NCI-H1436 treated with DMSO at 0.1 percent for 48 hours (cell line): ENCODE measurements at regions not wholly inside any gene's neighbourhood (a gene's known extent, or its start where the extent isn't known, plus 50 kb on each side); places are given as distances from the start of the nearest gene placed in this dataset.
A peak's percentile ranks its signal among the peaks of the same experiment; 100 is the strongest.

Source experiments
- DNase-seq: peaks from one replicate; lab custom pipeline; 2025; lab: John Stamatoyannopoulos, UW

GRCh38 chr3:86731501-86731901 is 259.4 kb downstream of the VGLL3 start:
- DNase-seq: no peak

- DNase-seq: peak; percentile 19
Observed at GRCh38 chr3:86723433-86723832, 267.5 kb downstream of the VGLL3 start.

- DNase-seq: no peak
Observed at GRCh38 chr3:86711634-86712033, 279.3 kb downstream of the VGLL3 start.

GRCh38 chr3:86708893-86709292 is 282.1 kb downstream of the VGLL3 start:
- DNase-seq: no peak

- DNase-seq: no peak
Observed at GRCh38 chr3:86702381-86702958, 288.5 kb downstream of the VGLL3 start.

GRCh38 chr3:86695752-86696151 is 295.2 kb downstream of the VGLL3 start:
- no peak for DNase-seq

- no peak for DNase-seq
Observed at GRCh38 chr3:86673991-86674390, 317.0 kb downstream of the VGLL3 start.

- no peak for DNase-seq
Observed at GRCh38 chr3:86661817-86662216, 329.1 kb downstream of the VGLL3 start.

GRCh38 chr3:86658876-86659275 is 332.1 kb downstream of the VGLL3 start:
- DNase-seq: no peak

GRCh38 chr3:86654806-86655460 is 336.0 kb downstream of the VGLL3 start:
- DNase-seq: no peak

- no peak for DNase-seq
Observed at GRCh38 chr3:86653661-86654205, 337.2 kb downstream of the VGLL3 start.

- DNase-seq: no peak
Observed at GRCh38 chr3:86648087-86648486, 342.9 kb downstream of the VGLL3 start.

GRCh38 chr3:86645756-86646155 is 345.2 kb downstream of the VGLL3 start:
- no peak for DNase-seq

- no peak for DNase-seq
Observed at GRCh38 chr3:86634361-86634760, 356.6 kb downstream of the VGLL3 start.

- DNase-seq: no peak
Observed at GRCh38 chr3:86629511-86629910, 361.4 kb downstream of the VGLL3 start.

- DNase-seq: no peak
Observed at GRCh38 chr3:86624192-86624591, 366.8 kb downstream of the VGLL3 start.

- no peak for DNase-seq
Observed at GRCh38 chr3:86618706-86619105, 372.2 kb downstream of the VGLL3 start.

- DNase-seq: no peak
Observed at GRCh38 chr3:86605166-86605565, 385.8 kb downstream of the VGLL3 start.

GRCh38 chr3:86595696-86596095 is 395.3 kb downstream of the VGLL3 start:
- no peak for DNase-seq

GRCh38 chr3:86594838-86595237 is 396.1 kb downstream of the VGLL3 start:
- DNase-seq: no peak

GRCh38 chr3:86578071-86578470 is 412.9 kb downstream of the VGLL3 start:
- no peak for DNase-seq

GRCh38 chr3:86563400-86563970 is 427.5 kb downstream of the VGLL3 start:
- no peak for DNase-seq

- DNase-seq: no peak
Observed at GRCh38 chr3:86562090-86562489, 428.9 kb downstream of the VGLL3 start.
